GM12891 (cell line): ENCODE measurements at regions not wholly inside any gene's neighbourhood (a gene's known extent, or its start where the extent isn't known, plus 50 kb on each side); places are given as distances from the start of the nearest gene placed in this dataset.

Source experiments
- POLR2A ChIP-seq: IDR thresholded peaks from 2 replicates; pipeline ENCODE4 v1.6.1; 2011; ENCODE audit warnings: low read depth, low read length, control low read depth
- POLR2AphosphoS5 ChIP-seq: IDR thresholded peaks from 2 replicates; pipeline ENCODE4 v1.6.1; 2011; ENCODE audit warnings: low read depth, low read length, control low read depth
- POU2F2 ChIP-seq: IDR thresholded peaks from 2 replicates; pipeline ENCODE4 v1.6.1; 2011; ENCODE audit warnings: low read depth, mild to moderate bottlenecking, control low read depth, low read length, moderate library complexity
- SPI1 ChIP-seq: IDR thresholded peaks from 2 replicates; pipeline ENCODE4 v1.6.1; 2011; ENCODE audit warnings: low read depth, low read length, control low read depth
- TAF1 ChIP-seq: IDR thresholded peaks from 2 replicates; pipeline ENCODE4 v1.6.1; 2011; ENCODE audit warnings: low read depth, low read length, control low read depth

DNA sequence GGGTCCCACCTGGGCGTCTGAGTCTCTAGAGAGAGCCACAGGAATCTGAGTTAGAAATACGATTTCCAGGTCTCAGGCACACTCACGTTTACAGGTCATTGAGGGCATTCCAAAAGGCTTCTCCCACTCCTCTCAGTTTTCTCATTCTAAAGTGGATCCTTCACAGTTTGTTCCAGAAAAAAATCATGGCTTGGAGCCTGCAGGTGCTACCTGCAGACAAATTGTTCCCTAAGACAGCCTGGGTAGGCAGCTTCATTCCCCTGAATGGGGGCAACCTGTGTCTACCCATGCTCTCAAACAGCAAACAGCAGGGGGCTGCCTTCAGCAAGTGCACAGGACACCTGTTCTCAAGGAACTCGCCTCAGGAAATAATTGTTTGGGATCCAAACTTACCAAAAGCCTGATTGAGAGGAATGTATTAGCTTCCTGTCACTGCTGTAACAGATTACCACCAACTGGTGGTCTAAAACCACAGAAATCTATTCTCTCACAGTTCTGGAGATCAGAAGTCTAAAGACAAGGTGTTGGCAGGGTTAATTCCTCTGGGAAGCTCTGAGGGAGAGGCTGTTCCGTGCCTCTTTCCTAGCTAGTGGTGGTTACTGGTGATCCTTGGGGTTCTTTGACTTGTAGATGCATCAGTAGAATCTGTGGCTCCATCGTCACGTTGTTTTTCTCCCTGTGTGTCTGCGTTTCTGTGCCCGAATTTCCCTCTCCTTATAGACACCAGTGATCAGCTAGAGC, 117.2 kb downstream of the RAB11FIP2 start:
- TF ChIP-seq POLR2AphosphoS5: no peak
- no peak for TF ChIP-seq POLR2A
- no peak for TF ChIP-seq POU2F2
- TF ChIP-seq TAF1: no peak
- TF ChIP-seq SPI1: no peak
